ENCODE measurements at regions not wholly inside any gene's neighbourhood (a gene's known extent, or its start where the extent isn't known, plus 50 kb on each side); places are given as distances from the start of the nearest gene placed in this dataset.

- Histone ChIP-seq H3K27ac (no peak overlapping the region), H3K36me3 (no peaks in the 10 kb centered on the region), H3K9me3 (no peaks in the 10 kb centered on the region), H3K27me3 (no peaks in the 10 kb centered on the region), H3K4me3 (no peak overlapping the region), H3K4me1 (no peaks in the 10 kb centered on the region)
- no peak for TF ChIP-seq CTCF (IDR thresholded peaks at IDR 0.05)
- DNase-seq (no peak), ATAC-seq (no peak)
- intact Hi-C loops (cut with DNase I): no loop called here
These were observed 201.2 kb upstream of the FOXG1 start for GRCh38 chr14:28565345-28565744.

GRCh38 chr14:28570391-28570790, 196.2 kb upstream of the FOXG1 start:
- ATAC-seq: no peak
- Histone ChIP-seq H3K9me3 (no peaks in the 10 kb centered on the region), H3K36me3 (no peaks in the 10 kb centered on the region), H3K27ac (no peak overlapping the region), H3K27me3 (no peaks in the 10 kb centered on the region), H3K4me1 (no peaks in the 10 kb centered on the region), H3K4me3 (no peak overlapping the region)
- TF ChIP-seq CTCF (IDR thresholded peaks at IDR 0.05): no peak
- intact Hi-C loops (cut with DNase I): no loop called here
- DNase-seq: no peak

GRCh38 chr14:28571636-28572035, 195.0 kb upstream of the FOXG1 start:
- H3K27ac ChIP-seq: no peak overlapping the region
- TF ChIP-seq CTCF (IDR thresholded peaks at IDR 0.05): no peak
- no peaks in the 10 kb centered on the region for H3K27me3 ChIP-seq
- H3K4me3 ChIP-seq: no peak overlapping the region
- no peak for DNase-seq
- no peak for ATAC-seq
- no peaks in the 10 kb centered on the region for H3K36me3 ChIP-seq
- no peaks in the 10 kb centered on the region for H3K4me1 ChIP-seq
- intact Hi-C loops (cut with DNase I): no loop called here
- H3K9me3 ChIP-seq: no peaks in the 10 kb centered on the region

- intact Hi-C loops (cut with DNase I): no loop called here
- Histone ChIP-seq H3K27ac (no peak overlapping the region), H3K36me3 (no peaks in the 10 kb centered on the region), H3K4me3 (no peak overlapping the region), H3K9me3 (no peaks in the 10 kb centered on the region), H3K27me3 (no peaks in the 10 kb centered on the region), H3K4me1 (no peaks in the 10 kb centered on the region)
- no peak for DNase-seq
- no peak for TF ChIP-seq CTCF (IDR thresholded peaks at IDR 0.05)
- no peak for ATAC-seq
These were observed 190.1 kb upstream of the FOXG1 start for GRCh38 chr14:28576523-28576922.

- Histone ChIP-seq H3K4me3 (no peak overlapping the region), H3K9me3 (no peaks in the 10 kb centered on the region), H3K27me3 (no peaks in the 10 kb centered on the region), H3K4me1 (no peaks in the 10 kb centered on the region), H3K36me3 (no peaks in the 10 kb centered on the region), H3K27ac (no peak overlapping the region)
- no peak for TF ChIP-seq CTCF (IDR thresholded peaks at IDR 0.05)
- no peak for ATAC-seq
- DNase-seq: no peak
- intact Hi-C loops (cut with DNase I): no loop called here
These were observed 189.4 kb upstream of the FOXG1 start for GRCh38 chr14:28577187-28577586.

GRCh38 chr14:28577711-28578131, 188.9 kb upstream of the FOXG1 start:
- H3K9me3 ChIP-seq: no peaks in the 10 kb centered on the region
- DNase-seq (no peak), ATAC-seq (no peak)
- H3K4me3 ChIP-seq: no peak overlapping the region
- H3K36me3 ChIP-seq: no peaks in the 10 kb centered on the region
- TF ChIP-seq CTCF (IDR thresholded peaks at IDR 0.05): no peak
- no peaks in the 10 kb centered on the region for H3K4me1 ChIP-seq
- H3K27me3 ChIP-seq: no peaks in the 10 kb centered on the region
- no peak overlapping the region for H3K27ac ChIP-seq
- intact Hi-C loops (cut with DNase I): no loop called here
